ENCODE measurements at regions not wholly inside any gene's neighbourhood (a gene's known extent, or its start where the extent isn't known, plus 50 kb on each side); places are given as distances from the start of the nearest gene placed in this dataset.

- H3K36me3 ChIP-seq (ENCODE audit: control insufficient read depth, insufficient read depth, low read length) = no peaks in the 10 kb centered on the region
- H3K9me3 ChIP-seq (ENCODE audit: control insufficient read depth, insufficient read depth, low read length) = no peaks in the 10 kb centered on the region
- no peak overlapping the region for H3K4me3 ChIP-seq (ENCODE audit: low read depth, low read length)
- H3K9ac ChIP-seq (ENCODE audit: low read depth, low read length) = no peak overlapping the region
- no peak overlapping the region for H3K27ac ChIP-seq (ENCODE audit: low read depth, low read length)
- H3K27me3 ChIP-seq (ENCODE audit: control insufficient read depth, insufficient read depth, low read length) = no peaks in the 10 kb centered on the region
- H3K4me1 ChIP-seq (ENCODE audit: control insufficient read depth, insufficient read depth, low read length) = no peaks in the 10 kb centered on the region
Measured at GRCh38 chr18:78517328-78517727, 462.3 kb upstream of the SALL3 start.

DNA sequence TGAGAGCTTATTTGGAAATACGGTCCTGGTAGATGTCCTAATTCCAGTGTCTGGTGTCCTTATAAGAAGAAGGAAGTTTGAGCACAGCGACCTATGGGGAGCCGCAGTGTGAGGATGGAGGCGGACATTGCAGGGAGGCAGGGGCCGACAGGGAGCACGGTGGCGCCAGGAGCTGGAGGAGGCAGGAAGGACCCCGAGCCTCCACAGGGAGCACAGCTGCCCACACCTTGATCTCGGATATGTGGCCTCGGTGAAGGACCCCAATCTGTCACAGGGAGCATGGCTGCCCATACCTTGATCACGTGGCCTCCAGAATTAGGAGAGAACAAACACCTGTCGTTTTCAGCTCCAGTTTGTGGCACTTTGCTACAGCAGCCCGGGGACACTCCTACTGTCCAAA, 461.6 kb upstream of the SALL3 start:
- no peak overlapping the region for H3K9ac ChIP-seq (ENCODE audit: low read depth, low read length)
- no peaks in the 10 kb centered on the region for H3K27me3 ChIP-seq (ENCODE audit: control insufficient read depth, insufficient read depth, low read length)
- no peaks in the 10 kb centered on the region for H3K9me3 ChIP-seq (ENCODE audit: control insufficient read depth, insufficient read depth, low read length)
- no peak overlapping the region for H3K27ac ChIP-seq (ENCODE audit: low read depth, low read length)
- H3K4me3 ChIP-seq (ENCODE audit: low read depth, low read length) = no peak overlapping the region
- H3K36me3 ChIP-seq (ENCODE audit: control insufficient read depth, insufficient read depth, low read length) = no peaks in the 10 kb centered on the region
- no peaks in the 10 kb centered on the region for H3K4me1 ChIP-seq (ENCODE audit: control insufficient read depth, insufficient read depth, low read length)

GRCh38 chr18:78518805-78519204, 460.8 kb upstream of the SALL3 start:
- Histone ChIP-seq H3K9me3 (ENCODE audit: control insufficient read depth, insufficient read depth, low read length) (no peaks in the 10 kb centered on the region), H3K27me3 (ENCODE audit: control insufficient read depth, insufficient read depth, low read length) (no peaks in the 10 kb centered on the region), H3K4me3 (ENCODE audit: low read depth, low read length) (no peak overlapping the region)

DNA sequence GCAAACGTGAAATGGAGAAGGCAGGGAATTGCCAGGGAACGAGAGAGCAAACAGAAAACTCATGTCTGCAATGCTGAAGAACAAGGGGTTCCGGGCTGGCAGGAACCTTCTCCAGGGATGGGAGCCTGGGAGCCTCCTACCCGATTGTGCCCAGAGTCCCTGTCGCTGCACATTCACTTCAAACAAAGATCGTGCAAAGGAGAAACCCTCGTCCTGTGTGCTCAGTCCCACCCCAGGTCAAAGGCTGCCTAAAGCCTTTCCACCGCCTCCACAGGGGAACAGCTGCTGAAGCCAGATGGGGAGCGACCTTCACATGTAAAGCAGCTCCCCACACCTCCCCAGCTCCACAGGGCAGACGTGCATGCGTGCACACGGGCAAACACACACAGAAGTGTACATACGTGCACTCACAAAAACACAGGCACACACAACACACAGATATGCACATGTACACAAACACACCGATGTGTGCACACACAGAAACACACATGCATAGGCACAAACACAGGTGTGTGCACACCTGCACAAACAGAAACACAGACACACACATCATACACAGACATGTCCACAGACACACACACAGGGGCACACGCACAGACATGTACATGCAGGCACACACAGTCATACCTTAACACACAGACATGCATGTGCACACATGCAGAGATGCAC, 460.1 kb upstream of the SALL3 start:
- H3K9me3 ChIP-seq (ENCODE audit: control insufficient read depth, insufficient read depth, low read length) = no peaks in the 10 kb centered on the region
- no peak overlapping the region for H3K9ac ChIP-seq (ENCODE audit: low read depth, low read length)
- H3K4me1 ChIP-seq (ENCODE audit: control insufficient read depth, insufficient read depth, low read length) = no peaks in the 10 kb centered on the region
- no peak overlapping the region for H3K27ac ChIP-seq (ENCODE audit: low read depth, low read length)
- no peaks in the 10 kb centered on the region for H3K36me3 ChIP-seq (ENCODE audit: control insufficient read depth, insufficient read depth, low read length)
- no peak overlapping the region for H3K4me3 ChIP-seq (ENCODE audit: low read depth, low read length)
- no peaks in the 10 kb centered on the region for H3K27me3 ChIP-seq (ENCODE audit: control insufficient read depth, insufficient read depth, low read length)

More at GRCh38 chr18:78518805-78519204, 460.8 kb upstream of the SALL3 start:
- no peak overlapping the region for H3K9ac ChIP-seq (ENCODE audit: low read depth, low read length)
- H3K4me1 ChIP-seq (ENCODE audit: control insufficient read depth, insufficient read depth, low read length) = no peaks in the 10 kb centered on the region
- H3K27ac ChIP-seq (ENCODE audit: low read depth, low read length) = no peak overlapping the region
- H3K36me3 ChIP-seq (ENCODE audit: control insufficient read depth, insufficient read depth, low read length) = no peaks in the 10 kb centered on the region

- Histone ChIP-seq H3K4me1 (ENCODE audit: control insufficient read depth, insufficient read depth, low read length) (no peaks in the 10 kb centered on the region), H3K27ac (ENCODE audit: low read depth, low read length) (no peak overlapping the region), H3K36me3 (ENCODE audit: control insufficient read depth, insufficient read depth, low read length) (no peaks in the 10 kb centered on the region), H3K4me3 (ENCODE audit: low read depth, low read length) (no peak overlapping the region), H3K9me3 (ENCODE audit: control insufficient read depth, insufficient read depth, low read length) (no peaks in the 10 kb centered on the region), H3K27me3 (ENCODE audit: control insufficient read depth, insufficient read depth, low read length) (no peaks in the 10 kb centered on the region), H3K9ac (ENCODE audit: low read depth, low read length) (no peak overlapping the region)
Measured at GRCh38 chr18:78521136-78521535, 458.5 kb upstream of the SALL3 start.

DNA sequence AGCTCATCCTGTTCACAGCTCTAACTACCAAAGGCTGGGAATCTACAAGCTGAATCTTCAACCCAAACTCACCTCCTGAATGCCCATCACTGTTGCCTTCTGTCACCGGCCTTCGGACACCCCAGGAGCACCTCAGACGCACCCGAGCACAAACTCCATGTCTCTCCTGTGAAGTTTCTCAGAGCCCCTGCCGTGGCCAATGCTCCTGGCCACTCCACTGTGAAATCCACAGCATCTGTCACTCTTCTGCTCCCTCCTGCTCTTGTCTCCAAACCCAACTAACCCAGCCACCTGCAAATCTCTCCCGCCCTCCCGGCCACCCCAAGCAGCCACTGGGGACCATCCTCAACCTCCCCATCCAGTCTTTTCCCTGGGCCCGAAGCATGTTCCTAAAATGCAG, 457.9 kb upstream of the SALL3 start:
- Histone ChIP-seq H3K27ac (ENCODE audit: low read depth, low read length) (no peak overlapping the region), H3K27me3 (ENCODE audit: control insufficient read depth, insufficient read depth, low read length) (no peaks in the 10 kb centered on the region), H3K9ac (ENCODE audit: low read depth, low read length) (no peak overlapping the region), H3K4me3 (ENCODE audit: low read depth, low read length) (no peak overlapping the region), H3K36me3 (ENCODE audit: control insufficient read depth, insufficient read depth, low read length) (no peaks in the 10 kb centered on the region), H3K9me3 (ENCODE audit: control insufficient read depth, insufficient read depth, low read length) (no peaks in the 10 kb centered on the region), H3K4me1 (ENCODE audit: control insufficient read depth, insufficient read depth, low read length) (no peaks in the 10 kb centered on the region)

- Histone ChIP-seq H3K9ac (ENCODE audit: low read depth, low read length) (no peak overlapping the region), H3K27ac (ENCODE audit: low read depth, low read length) (no peak overlapping the region), H3K36me3 (ENCODE audit: control insufficient read depth, insufficient read depth, low read length) (no peaks in the 10 kb centered on the region), H3K9me3 (ENCODE audit: control insufficient read depth, insufficient read depth, low read length) (no peaks in the 10 kb centered on the region), H3K27me3 (ENCODE audit: control insufficient read depth, insufficient read depth, low read length) (no peaks in the 10 kb centered on the region), H3K4me3 (ENCODE audit: low read depth, low read length) (no peak overlapping the region), H3K4me1 (ENCODE audit: control insufficient read depth, insufficient read depth, low read length) (no peaks in the 10 kb centered on the region)
Measured at GRCh38 chr18:78522507-78522906, 457.1 kb upstream of the SALL3 start.

- Histone ChIP-seq H3K9ac (ENCODE audit: low read depth, low read length) (no peak overlapping the region), H3K4me3 (ENCODE audit: low read depth, low read length) (no peak overlapping the region), H3K36me3 (ENCODE audit: control insufficient read depth, insufficient read depth, low read length) (no peaks in the 10 kb centered on the region)
Measured at GRCh38 chr18:78523850-78524249, 455.8 kb upstream of the SALL3 start.

DNA sequence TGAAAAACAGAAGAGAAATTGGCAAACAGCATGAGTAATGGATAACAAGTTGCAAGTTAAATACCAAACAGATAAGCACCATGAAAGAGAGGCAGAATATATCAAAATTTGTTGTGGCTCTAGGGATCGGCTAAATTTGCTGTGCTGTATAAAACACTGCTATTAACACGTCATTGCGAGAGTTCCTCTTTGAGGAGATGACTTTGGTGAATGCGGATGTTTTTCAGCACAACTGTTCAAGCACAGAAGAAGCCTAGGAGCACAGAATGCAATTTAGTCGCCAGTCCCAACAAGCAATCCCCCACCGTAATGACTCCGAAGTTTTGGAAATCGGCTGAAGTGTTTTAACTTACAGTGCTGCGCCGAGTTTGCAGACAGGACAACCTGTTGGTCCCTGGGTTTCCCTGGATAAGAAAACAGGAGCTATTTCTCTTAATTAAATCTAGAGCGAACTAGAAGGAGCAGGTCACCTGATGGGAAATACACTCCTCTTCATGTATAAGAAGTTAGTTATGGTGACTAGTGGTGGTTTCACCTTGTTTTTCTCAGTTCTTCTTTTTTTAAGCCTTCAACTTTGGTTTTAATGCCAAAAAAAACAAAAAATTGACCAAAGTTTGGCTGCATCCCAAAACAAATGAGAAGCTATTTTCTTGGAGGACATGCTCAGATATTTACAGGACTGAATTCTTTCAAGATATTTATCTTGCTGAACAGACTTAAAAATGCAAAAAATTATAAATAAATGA, 454.1 kb upstream of the SALL3 start:
- no peak overlapping the region for H3K4me3 ChIP-seq (ENCODE audit: low read depth, low read length)
- H3K27ac ChIP-seq (ENCODE audit: low read depth, low read length) = no peak overlapping the region

More at GRCh38 chr18:78523850-78524249, 455.8 kb upstream of the SALL3 start:
- H3K4me1 ChIP-seq (ENCODE audit: control insufficient read depth, insufficient read depth, low read length) = no peaks in the 10 kb centered on the region
- no peaks in the 10 kb centered on the region for H3K9me3 ChIP-seq (ENCODE audit: control insufficient read depth, insufficient read depth, low read length)
- no peaks in the 10 kb centered on the region for H3K27me3 ChIP-seq (ENCODE audit: control insufficient read depth, insufficient read depth, low read length)
- H3K27ac ChIP-seq (ENCODE audit: low read depth, low read length) = no peak overlapping the region

DNA sequence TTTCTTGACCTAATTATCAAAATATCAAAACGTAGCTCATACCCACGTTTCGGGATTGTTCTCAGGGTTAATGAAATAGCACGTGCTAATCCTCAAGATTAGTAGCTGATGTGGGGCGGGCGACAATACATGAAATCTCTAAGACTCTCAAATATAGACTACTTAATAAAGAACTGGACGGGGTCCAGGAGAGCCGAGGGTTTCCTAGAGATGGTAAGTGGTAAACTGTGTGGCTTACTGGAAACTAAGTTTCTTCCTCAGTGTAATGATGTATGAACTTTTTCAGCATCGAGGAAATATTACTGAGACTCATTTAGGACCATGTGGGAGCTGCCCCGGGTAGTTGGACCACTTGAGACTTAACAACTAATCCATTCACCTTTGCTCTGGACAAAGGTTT, 453.3 kb upstream of the SALL3 start:
- no peaks in the 10 kb centered on the region for H3K36me3 ChIP-seq (ENCODE audit: control insufficient read depth, insufficient read depth, low read length)
- H3K27me3 ChIP-seq (ENCODE audit: control insufficient read depth, insufficient read depth, low read length) = no peaks in the 10 kb centered on the region
- H3K4me3 ChIP-seq (ENCODE audit: low read depth, low read length) = no peak overlapping the region
- no peak overlapping the region for H3K9ac ChIP-seq (ENCODE audit: low read depth, low read length)
- H3K9me3 ChIP-seq (ENCODE audit: control insufficient read depth, insufficient read depth, low read length) = no peaks in the 10 kb centered on the region
- no peaks in the 10 kb centered on the region for H3K4me1 ChIP-seq (ENCODE audit: control insufficient read depth, insufficient read depth, low read length)
- no peak overlapping the region for H3K27ac ChIP-seq (ENCODE audit: low read depth, low read length)

More for the DNA sequence above, 454.1 kb upstream of the SALL3 start:
- Histone ChIP-seq H3K9me3 (ENCODE audit: control insufficient read depth, insufficient read depth, low read length) (no peaks in the 10 kb centered on the region), H3K27me3 (ENCODE audit: control insufficient read depth, insufficient read depth, low read length) (no peaks in the 10 kb centered on the region), H3K9ac (ENCODE audit: low read depth, low read length) (no peak overlapping the region), H3K4me1 (ENCODE audit: control insufficient read depth, insufficient read depth, low read length) (no peaks in the 10 kb centered on the region), H3K36me3 (ENCODE audit: control insufficient read depth, insufficient read depth, low read length) (no peaks in the 10 kb centered on the region)

GRCh38 chr18:78526923-78527711, 452.5 kb upstream of the SALL3 start:
- no peaks in the 10 kb centered on the region for H3K9me3 ChIP-seq (ENCODE audit: control insufficient read depth, insufficient read depth, low read length)
- no peaks in the 10 kb centered on the region for H3K36me3 ChIP-seq (ENCODE audit: control insufficient read depth, insufficient read depth, low read length)
- H3K9ac ChIP-seq (ENCODE audit: low read depth, low read length) = no peak overlapping the region
- no peak overlapping the region for H3K4me3 ChIP-seq (ENCODE audit: low read depth, low read length)
- H3K27ac ChIP-seq (ENCODE audit: low read depth, low read length) = no peak overlapping the region
- H3K4me1 ChIP-seq (ENCODE audit: control insufficient read depth, insufficient read depth, low read length) = no peaks in the 10 kb centered on the region
- no peaks in the 10 kb centered on the region for H3K27me3 ChIP-seq (ENCODE audit: control insufficient read depth, insufficient read depth, low read length)

Data from HUES48 (cell line).